SU-DHL-6 (cell line): ENCODE measurements at regions not wholly inside any gene's neighbourhood (a gene's known extent, or its start where the extent isn't known, plus 50 kb on each side); places are given as distances from the start of the nearest gene placed in this dataset.

Source experiments
- CTCF ChIP-seq: fragments of 200-600 bp; sonication (generic); IDR thresholded peaks from one replicate; pipeline ENCODE4 v1.5.1; 2017; ENCODE audit warnings: antibody characterized with exemption, mild to moderate bottlenecking, low read length, moderate library complexity; ENCODE audit not compliant: insufficient read depth, poor library complexity, severe bottlenecking
- EZH2phosphoT487 ChIP-seq: fragments of 200-600 bp; sonication (generic), shearing (Covaris generic); conservative IDR thresholded peaks from 2 replicates; pipeline ENCODE4 v1.6.1; 2018; ENCODE audit warnings: mild to moderate bottlenecking, antibody characterized with exemption, low read length, moderate library complexity, mixed read lengths

- TF ChIP-seq CTCF (no peak), EZH2phosphoT487 (no peak)
These were observed 501.1 kb downstream of the MED13L start for GRCh38 chr12:115776399-115776798.
